ENCODE measurements at regions not wholly inside any gene's neighbourhood (a gene's known extent, or its start where the extent isn't known, plus 50 kb on each side); places are given as distances from the start of the nearest gene placed in this dataset.

GRCh38 chr7:86301301-86301700, 342.4 kb upstream of the GRM3 start:
- WGBS, 2 donors, result 42 to 45% methylated on average over 3 of the region's 3 CpGs
- no peak overlapping the region for H3K4me3 ChIP-seq (replicated peaks in 1 of 3)
- intact Hi-C loops (cut with DNase I), result no loop called here
- no peaks in the 10 kb centered on the region for H3K27me3 ChIP-seq
- no peak for DNase-seq
- H3K4me1 ChIP-seq, result no peaks in the 10 kb centered on the region
- no peaks in the 10 kb centered on the region for H3K36me3 ChIP-seq
- TF ChIP-seq CTCF (IDR thresholded peaks at IDR 0.05), result no peak
- no peak for TF ChIP-seq POLR2A (IDR thresholded peaks at IDR 0.05)
- no peak overlapping the region for H3K27ac ChIP-seq
- H3K9me3 ChIP-seq, result no peaks in the 10 kb centered on the region

DNA sequence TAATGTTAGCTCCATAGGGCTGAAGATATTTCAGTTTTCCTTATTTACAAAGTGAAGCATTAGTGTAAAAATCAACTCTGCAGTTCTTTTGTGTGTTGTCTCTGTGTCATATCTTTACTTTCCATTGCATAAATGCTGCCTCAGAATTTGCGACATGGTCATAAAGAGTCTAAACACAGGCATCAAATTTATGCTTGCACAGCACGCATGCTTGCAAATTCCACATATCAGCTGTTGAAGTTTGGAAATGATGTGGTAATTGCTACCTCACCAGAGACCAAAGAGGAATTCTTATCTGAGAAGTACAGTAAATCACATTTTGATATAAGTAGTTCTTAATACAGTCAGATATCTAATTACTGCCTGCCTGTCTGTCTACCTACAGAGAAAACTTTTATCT, 348.2 kb upstream of the GRM3 start:
- H3K27ac ChIP-seq, result no peak overlapping the region
- no peaks in the 10 kb centered on the region for H3K4me1 ChIP-seq
- TF ChIP-seq POLR2A (IDR thresholded peaks at IDR 0.05), result no peak
- no peak for TF ChIP-seq CTCF (IDR thresholded peaks at IDR 0.05)
- no peak for DNase-seq
- H3K36me3 ChIP-seq, result no peaks in the 10 kb centered on the region
- no peaks in the 10 kb centered on the region for H3K27me3 ChIP-seq
- 78 to 91% methylated on average over 2 of the region's 2 CpGs for WGBS, 2 donors
- no peaks in the 10 kb centered on the region for H3K9me3 ChIP-seq
- no peak overlapping the region for H3K4me3 ChIP-seq (replicated peaks in 1 of 3)
- intact Hi-C loops (cut with DNase I), result no loop called here

DNA sequence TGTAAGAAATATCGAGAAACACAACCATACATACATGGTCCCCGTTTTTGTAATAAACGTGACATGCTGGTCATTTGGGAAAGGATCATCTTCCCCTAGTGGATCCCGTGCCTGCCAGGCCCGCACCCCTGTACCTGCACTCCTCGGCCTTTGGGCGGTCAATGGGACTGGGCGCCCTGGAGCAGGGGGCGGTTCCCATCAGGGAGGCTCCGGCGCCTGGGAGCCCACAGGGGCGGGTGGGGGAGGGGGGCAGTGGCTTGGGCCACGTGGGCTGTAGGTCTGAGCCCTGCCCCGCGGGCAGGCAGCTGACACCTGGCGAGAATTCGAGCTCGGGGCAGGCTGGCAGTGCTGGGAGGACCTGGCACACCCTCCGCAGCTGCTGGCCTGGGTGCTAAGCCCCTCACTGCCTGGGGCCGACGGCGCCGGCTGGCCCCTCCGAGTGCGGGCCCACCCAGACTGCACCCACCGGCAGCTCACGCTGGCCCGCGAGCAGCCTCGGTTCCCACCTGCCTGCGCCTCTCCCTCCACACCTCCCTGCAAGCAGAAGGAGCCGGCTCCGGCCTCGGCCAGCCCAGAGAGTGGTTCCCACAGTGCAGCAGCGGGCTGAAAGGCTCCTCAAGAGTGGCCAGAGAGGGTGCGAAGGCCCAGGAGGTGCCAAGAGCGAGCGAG, 361.6 kb upstream of the GRM3 start:
- H3K9me3 ChIP-seq, result no peaks in the 10 kb centered on the region
- no peak overlapping the region for H3K27ac ChIP-seq
- no peak for TF ChIP-seq CTCF (IDR thresholded peaks at IDR 0.05)
- no peak for TF ChIP-seq POLR2A (IDR thresholded peaks at IDR 0.05)
- 93 to 97% methylated on average over 19 to 36 of the region's 38 CpGs for WGBS, 2 donors
- H3K36me3 ChIP-seq, result no peaks in the 10 kb centered on the region
- no peaks in the 10 kb centered on the region for H3K27me3 ChIP-seq
- intact Hi-C loops (cut with DNase I), result no loop called here
- no peaks in the 10 kb centered on the region for H3K4me1 ChIP-seq
- no peak overlapping the region for H3K4me3 ChIP-seq (replicated peaks in 1 of 3)
- DNase-seq, result no peak

GRCh38 chr7:86280150-86280549, 363.6 kb upstream of the GRM3 start:
- DNase-seq, result no peak
- Histone ChIP-seq H3K27ac (no peak overlapping the region), H3K36me3 (no peaks in the 10 kb centered on the region), H3K27me3 (no peaks in the 10 kb centered on the region), H3K4me3 (replicated peaks in 1 of 3) (no peak overlapping the region), H3K4me1 (no peaks in the 10 kb centered on the region), H3K9me3 (no peaks in the 10 kb centered on the region)
- intact Hi-C loops (cut with DNase I), result no loop called here
- TF ChIP-seq POLR2A (IDR thresholded peaks at IDR 0.05), result no peak
- TF ChIP-seq CTCF (IDR thresholded peaks at IDR 0.05), result no peak

DNA sequence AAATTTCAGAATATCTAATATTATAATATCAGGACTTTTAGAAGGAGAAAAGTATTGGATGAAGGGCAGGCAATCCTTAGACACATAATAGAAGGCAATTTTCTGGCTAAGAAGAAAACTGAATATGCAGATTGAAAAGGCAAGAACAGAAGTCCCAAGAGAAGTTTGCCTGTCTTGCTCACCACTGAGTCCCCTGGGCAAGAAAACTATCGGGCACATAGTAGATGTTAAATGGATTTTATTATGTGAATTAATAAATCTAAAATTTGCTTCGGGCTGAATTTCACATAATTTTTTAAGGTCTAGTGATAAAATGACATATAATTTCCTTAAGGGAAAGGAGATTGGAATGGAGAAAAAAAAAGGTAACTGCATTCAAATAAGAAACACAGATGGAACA, 380.9 kb upstream of the GRM3 start:
- no peak for DNase-seq
- Histone ChIP-seq H3K27ac (no peak overlapping the region), H3K4me1 (no peaks in the 10 kb centered on the region), H3K4me3 (replicated peaks in 1 of 3) (no peak overlapping the region), H3K9me3 (no peaks in the 10 kb centered on the region), H3K36me3 (no peaks in the 10 kb centered on the region), H3K27me3 (no peaks in the 10 kb centered on the region)
- intact Hi-C loops (cut with DNase I), result no loop called here
- no peak for TF ChIP-seq CTCF (IDR thresholded peaks at IDR 0.05)
- no peak for TF ChIP-seq POLR2A (IDR thresholded peaks at IDR 0.05)
- WGBS, 2 donors, result 88 to 90% methylated on average over 2 of the region's 2 CpGs
